ENCODE measurements at regions not wholly inside any gene's neighbourhood (a gene's known extent, or its start where the extent isn't known, plus 50 kb on each side); places are given as distances from the start of the nearest gene placed in this dataset.

DNA sequence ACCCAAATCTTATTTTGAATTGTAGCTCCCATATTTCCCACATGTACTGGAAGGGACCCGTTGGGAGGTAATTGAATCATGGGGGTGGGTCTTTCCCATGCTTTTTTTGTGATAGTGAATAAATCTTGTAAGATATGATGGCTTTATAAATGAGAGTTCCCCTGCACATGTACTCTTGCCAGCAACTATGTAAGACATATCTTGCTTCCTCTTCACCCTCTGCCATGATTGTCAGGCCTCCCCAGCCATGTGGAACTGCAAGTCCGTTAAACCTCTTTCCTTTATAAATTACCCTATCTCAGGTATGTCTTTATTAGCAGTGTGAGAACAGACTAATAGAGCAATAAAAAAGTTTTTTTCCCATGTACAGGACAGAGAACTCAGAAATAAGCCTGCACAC, 468.4 kb upstream of the SPHKAP start:
- Histone ChIP-seq H3K27ac (no peak overlapping the region), H3K27me3 (no peaks in the 10 kb centered on the region), H3K4me3 (no peak overlapping the region), H3K36me3 (no peaks in the 10 kb centered on the region), H3K4me1 (no peaks in the 10 kb centered on the region), H3K9me3 (no peaks in the 10 kb centered on the region)
- 85 to 89% methylated on average over 2 of the region's 2 CpGs for WGBS, 2 donors
- DNase-seq: no peak
- TF ChIP-seq POLR2A (IDR thresholded peaks at IDR 0.05) (no peak), POLR2AphosphoS5 (IDR thresholded peaks at IDR 0.05) (no peak), EP300 (IDR thresholded peaks at IDR 0.05) (no peak)
- TF ChIP-seq, protein P1, sequence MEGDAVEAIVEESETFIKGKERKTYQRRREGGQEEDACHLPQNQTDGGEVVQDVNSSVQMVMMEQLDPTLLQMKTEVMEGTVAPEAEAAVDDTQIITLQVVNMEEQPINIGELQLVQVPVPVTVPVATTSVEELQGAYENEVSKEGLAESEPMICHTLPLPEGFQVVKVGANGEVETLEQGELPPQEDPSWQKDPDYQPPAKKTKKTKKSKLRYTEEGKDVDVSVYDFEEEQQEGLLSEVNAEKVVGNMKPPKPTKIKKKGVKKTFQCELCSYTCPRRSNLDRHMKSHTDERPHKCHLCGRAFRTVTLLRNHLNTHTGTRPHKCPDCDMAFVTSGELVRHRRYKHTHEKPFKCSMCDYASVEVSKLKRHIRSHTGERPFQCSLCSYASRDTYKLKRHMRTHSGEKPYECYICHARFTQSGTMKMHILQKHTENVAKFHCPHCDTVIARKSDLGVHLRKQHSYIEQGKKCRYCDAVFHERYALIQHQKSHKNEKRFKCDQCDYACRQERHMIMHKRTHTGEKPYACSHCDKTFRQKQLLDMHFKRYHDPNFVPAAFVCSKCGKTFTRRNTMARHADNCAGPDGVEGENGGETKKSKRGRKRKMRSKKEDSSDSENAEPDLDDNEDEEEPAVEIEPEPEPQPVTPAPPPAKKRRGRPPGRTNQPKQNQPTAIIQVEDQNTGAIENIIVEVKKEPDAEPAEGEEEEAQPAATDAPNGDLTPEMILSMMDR (IDR thresholded peaks at IDR 0.05): no peak
- intact Hi-C loops (cut with DNase I): no loop called here

DNA sequence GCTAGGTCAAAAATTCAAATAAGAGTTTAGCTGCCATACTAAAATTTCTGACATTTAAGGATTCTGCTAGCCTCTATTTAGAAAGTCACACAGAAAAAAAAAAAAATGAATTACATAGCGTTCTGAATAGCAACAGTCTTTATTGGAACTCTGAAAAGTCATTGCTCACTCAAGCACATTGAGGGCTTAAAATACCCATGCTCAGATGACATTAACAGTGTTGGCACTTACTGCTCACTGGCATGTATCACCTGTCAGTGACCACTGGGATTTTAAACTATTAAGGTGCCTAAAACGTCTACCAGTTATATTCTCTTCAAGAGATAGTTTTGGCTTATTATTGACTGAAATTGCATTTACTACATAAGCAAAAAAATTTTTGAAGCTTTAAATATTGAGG, 468.0 kb upstream of the SPHKAP start:
- Histone ChIP-seq H3K9me3 (no peaks in the 10 kb centered on the region), H3K36me3 (no peaks in the 10 kb centered on the region), H3K4me3 (no peak overlapping the region), H3K27ac (no peak overlapping the region), H3K27me3 (no peaks in the 10 kb centered on the region), H3K4me1 (no peaks in the 10 kb centered on the region)
- TF ChIP-seq POLR2A (IDR thresholded peaks at IDR 0.05) (no peak), EP300 (IDR thresholded peaks at IDR 0.05) (no peak), POLR2AphosphoS5 (IDR thresholded peaks at IDR 0.05) (no peak)
- TF ChIP-seq, protein P1 (IDR thresholded peaks at IDR 0.05): no peak
- intact Hi-C loops (cut with DNase I): no loop called here
- DNase-seq: no peak
- WGBS, 2 donors: 72 to 86% methylated on average over 2 of the region's 2 CpGs

DNA sequence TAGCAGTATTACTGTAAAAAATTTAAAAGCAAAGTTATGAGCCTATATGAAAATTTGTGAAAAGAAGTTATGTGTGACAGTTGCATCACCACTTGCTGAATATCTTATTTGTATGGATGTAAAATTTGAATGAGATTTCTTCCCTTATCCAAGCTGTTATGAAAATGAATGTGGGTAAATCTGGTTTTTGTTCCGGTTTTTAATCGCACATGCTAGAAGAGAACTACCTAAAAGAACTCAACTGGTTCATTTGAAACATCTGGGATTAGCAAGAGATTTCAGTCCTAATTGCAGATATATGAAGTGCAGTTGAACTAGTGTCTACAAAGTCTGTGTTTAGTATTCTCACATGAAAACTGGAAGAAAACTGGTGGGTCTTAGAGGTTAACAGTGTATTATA, 467.1 kb upstream of the SPHKAP start:
- H3K27ac ChIP-seq: no peak overlapping the region
- H3K9me3 ChIP-seq: no peaks in the 10 kb centered on the region
- intact Hi-C loops (cut with DNase I): no loop called here
- no peaks in the 10 kb centered on the region for H3K4me1 ChIP-seq
- no peaks in the 10 kb centered on the region for H3K27me3 ChIP-seq
- DNase-seq: no peak
- no peaks in the 10 kb centered on the region for H3K36me3 ChIP-seq
- TF ChIP-seq POLR2AphosphoS5 (IDR thresholded peaks at IDR 0.05) (no peak), EP300 (IDR thresholded peaks at IDR 0.05) (no peak), POLR2A (IDR thresholded peaks at IDR 0.05) (no peak)
- TF ChIP-seq, protein P1 (IDR thresholded peaks at IDR 0.05): no peak
- no peak overlapping the region for H3K4me3 ChIP-seq
- whole genome bisulfite sequencing, 2 donors: 95 to 99% methylated on average over 2 of the region's 2 CpGs

DNA sequence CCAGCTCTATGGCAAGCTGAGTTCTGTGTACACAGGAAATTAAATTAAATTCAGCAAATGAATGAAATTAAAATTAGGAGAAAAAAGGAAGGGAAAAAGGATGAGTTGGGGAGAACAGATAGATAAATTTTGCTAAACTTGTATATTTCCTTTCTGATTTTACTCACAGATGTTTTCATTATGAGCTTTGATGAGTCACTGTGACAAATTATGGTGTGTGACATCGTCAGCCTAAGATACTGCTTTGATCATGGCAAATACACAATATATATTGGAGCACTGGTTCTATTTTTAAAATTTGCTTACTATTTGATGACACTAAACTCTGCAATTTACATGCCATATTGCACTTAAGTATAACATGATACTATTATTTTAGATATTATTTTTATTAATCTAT, 464.6 kb upstream of the SPHKAP start:
- 82 to 91% methylated on average over 1 of the region's 1 CpG for WGBS, 2 donors
- no peak for DNase-seq
- no peaks in the 10 kb centered on the region for H3K27me3 ChIP-seq
- intact Hi-C loops (cut with DNase I): no loop called here
- no peaks in the 10 kb centered on the region for H3K36me3 ChIP-seq
- no peaks in the 10 kb centered on the region for H3K9me3 ChIP-seq
- no peak for TF ChIP-seq POLR2AphosphoS5 (IDR thresholded peaks at IDR 0.05)
- TF ChIP-seq EP300 (IDR thresholded peaks at IDR 0.05): no peak
- TF ChIP-seq, protein P1 (IDR thresholded peaks at IDR 0.05): no peak
- TF ChIP-seq POLR2A (IDR thresholded peaks at IDR 0.05): no peak
- H3K4me3 ChIP-seq: no peak overlapping the region
- no peaks in the 10 kb centered on the region for H3K4me1 ChIP-seq
- no peak overlapping the region for H3K27ac ChIP-seq

DNA sequence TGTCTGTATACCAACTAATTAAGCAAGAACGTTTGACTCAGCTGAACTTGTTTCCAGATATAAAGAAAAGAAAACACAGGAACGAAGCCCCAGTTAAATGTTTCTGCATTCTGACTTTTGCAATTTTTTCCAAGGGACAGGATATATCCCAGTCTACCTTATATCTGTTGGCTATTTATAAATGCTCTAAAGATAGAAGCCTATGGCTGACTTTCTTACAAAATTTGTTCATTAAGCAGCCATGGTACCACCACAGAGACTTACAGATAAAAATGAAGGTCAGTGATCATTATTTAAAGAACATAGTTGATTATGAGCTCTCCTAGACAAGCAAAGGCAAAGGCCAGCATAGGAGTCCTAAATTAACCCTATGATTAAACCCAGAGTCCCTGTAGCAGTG, 462.7 kb upstream of the SPHKAP start:
- 76 to 79% methylated on average over 2 of the region's 2 CpGs for WGBS, 2 donors
- H3K27me3 ChIP-seq: no peaks in the 10 kb centered on the region
- no peaks in the 10 kb centered on the region for H3K9me3 ChIP-seq
- no peak overlapping the region for H3K27ac ChIP-seq
- DNase-seq: no peak
- intact Hi-C loops (cut with DNase I): no loop called here
- no peak overlapping the region for H3K4me3 ChIP-seq
- no peaks in the 10 kb centered on the region for H3K4me1 ChIP-seq
- no peaks in the 10 kb centered on the region for H3K36me3 ChIP-seq
- no peak for TF ChIP-seq POLR2AphosphoS5 (IDR thresholded peaks at IDR 0.05)
- no peak for TF ChIP-seq POLR2A (IDR thresholded peaks at IDR 0.05)
- TF ChIP-seq EP300 (IDR thresholded peaks at IDR 0.05): no peak
- TF ChIP-seq, protein P1 (IDR thresholded peaks at IDR 0.05): no peak

Data from sigmoid colon (tissue), 6 donors.